ENCODE measurements at regions not wholly inside any gene's neighbourhood (a gene's known extent, or its start where the extent isn't known, plus 50 kb on each side); places are given as distances from the start of the nearest gene placed in this dataset.

- TF ChIP-seq CTCF (IDR thresholded peaks at IDR 0.05; ENCODE audit: extremely low read depth in 1 of 2, insufficient read depth in 1 of 2, low read depth in 1 of 2, low read length in 2 of 2): no peak
- TF ChIP-seq JUN (IDR thresholded peaks at IDR 0.05; ENCODE audit: borderline replicate concordance, insufficient read depth, insufficient read length, low read depth): no peak
- TF ChIP-seq POLR2A (IDR thresholded peaks at IDR 0.05; ENCODE audit: low read depth, low read length): no peak
- no peak for TF ChIP-seq EZH2 (IDR thresholded peaks at IDR 0.05; ENCODE audit: borderline replicate concordance, low read depth, low read length, severe bottlenecking)
These were observed 61.7 kb upstream of the VRK1 start for GRCh38 chr14:96735526-96735925.

Measured in endothelial cell of umbilical vein (primary cell).